HG02885 (cell line): ENCODE measurements at regions not wholly inside any gene's neighbourhood (a gene's known extent, or its start where the extent isn't known, plus 50 kb on each side); places are given as distances from the start of the nearest gene placed in this dataset.

Source experiments
- ATAC-seq: cut with Tn5 transposase; IDR thresholded peaks from one replicate; pipeline ENCODE4 v1.9.1; 2021; ENCODE audit warnings: mild to moderate bottlenecking; ENCODE audit not compliant: unreplicated experiment, poor library complexity

DNA sequence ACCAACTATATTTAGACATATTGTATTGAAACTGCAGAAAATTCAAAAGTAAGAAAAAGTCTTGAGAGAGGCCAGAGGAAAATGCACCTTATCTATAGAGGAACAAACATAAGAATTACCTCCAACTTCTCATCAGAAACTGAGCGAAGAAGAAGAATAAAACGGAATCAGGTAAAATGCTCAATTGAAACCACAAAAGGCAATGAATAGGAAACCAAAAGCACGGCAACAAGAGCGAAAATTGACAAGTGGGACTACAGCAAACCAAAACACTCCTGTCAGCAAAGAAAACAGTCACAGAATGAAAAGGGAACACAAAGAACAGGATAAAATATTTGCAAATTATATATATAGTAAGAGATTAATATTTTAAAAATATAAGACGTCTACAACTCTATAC is 61.9 kb upstream of the PARP11 start:
- ATAC-seq, result no peak

DNA sequence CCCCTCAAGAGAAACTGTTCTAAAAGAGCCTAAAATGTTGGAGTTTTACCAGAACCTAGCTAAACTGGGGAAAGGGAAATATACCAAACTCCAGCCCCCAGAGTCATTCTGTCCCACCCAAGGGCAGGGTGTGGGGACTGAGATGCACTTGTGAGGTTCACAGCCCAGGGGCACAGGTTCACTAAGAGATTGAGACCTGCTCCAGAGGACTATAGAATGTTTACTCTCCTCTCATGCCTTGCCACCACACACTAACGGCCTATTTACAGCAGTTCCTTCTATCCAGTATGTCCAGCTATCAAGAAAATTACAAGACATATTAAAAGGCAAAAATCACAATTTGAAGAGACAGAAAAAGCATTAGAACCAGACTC is 60.6 kb upstream of the PARP11 start:
- no peak for ATAC-seq

DNA sequence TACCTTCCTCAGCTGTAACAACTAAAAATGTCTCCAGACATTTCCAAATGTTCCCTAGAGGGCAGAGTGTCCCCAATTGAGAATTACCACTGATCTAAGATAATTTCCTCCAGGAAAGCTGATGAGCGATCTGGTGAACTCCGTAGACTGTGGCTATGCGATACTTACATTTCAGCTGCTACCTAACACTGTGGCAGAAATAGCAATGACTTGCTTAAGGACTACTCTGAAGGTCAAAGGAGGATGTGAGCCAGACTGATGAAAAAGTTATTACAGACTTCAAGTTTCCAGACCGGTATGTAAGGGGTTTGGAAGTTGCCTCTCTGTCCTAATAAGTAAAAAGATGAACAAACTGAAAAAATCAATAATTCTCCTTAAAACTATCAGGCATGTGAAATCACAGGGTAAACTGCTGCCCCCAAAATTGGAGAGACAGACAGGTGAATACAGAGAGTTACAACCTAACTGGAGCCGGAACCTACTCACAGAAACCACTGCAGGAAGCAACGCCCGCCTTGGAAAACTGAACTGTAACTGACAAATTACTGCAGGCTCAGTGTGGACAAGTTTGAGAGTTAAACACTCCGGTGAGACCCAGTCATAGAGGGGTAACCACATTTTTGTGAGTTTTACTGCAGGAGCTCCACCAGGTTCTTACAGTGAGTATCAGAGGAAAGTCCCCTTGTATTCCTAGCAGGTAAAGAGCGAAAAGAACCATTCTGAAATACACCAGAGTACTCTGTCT is 60.0 kb upstream of the PARP11 start:
- ATAC-seq, result no peak

DNA sequence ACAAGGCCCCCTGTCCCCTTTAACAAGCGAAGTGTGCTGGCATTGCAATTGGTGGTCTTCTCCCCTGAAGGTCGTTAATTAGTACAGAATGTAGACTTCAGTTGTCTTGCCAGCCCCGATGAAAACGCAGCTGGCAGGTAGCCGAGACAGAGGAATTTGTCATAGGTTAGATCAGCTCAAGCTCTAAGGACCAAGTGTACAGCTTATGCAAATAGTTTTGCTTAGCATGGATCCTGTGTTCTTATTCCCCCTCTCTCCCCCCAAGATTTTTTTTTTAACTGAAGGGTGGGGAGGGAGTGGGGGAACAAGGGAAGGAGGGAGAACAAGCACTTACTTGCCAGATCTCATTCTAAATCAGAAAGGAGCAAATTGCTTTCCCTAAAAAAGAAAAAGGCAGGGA is 58.6 kb upstream of the PARP11 start:
- no peak for ATAC-seq

DNA sequence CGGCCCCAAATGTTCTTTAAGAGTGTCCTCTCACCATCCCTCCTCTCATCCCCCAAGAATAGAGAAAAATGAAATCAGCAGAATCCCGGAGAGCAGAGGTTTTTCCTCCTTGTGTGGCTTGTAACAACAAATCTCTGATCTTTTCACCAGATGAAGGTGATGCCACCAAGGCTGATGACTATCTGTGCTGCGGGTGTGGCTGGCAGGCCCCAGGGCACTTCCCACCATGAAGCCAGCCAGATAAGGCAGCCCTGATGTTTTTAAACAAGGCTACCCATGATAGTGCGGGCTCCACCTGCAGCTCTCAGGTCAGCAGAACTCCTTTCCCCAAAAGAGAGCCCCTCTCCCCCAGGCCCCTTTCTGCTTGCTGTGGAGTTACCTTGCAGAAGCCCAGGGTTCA is 58.0 kb upstream of the PARP11 start:
- no peak for ATAC-seq

DNA sequence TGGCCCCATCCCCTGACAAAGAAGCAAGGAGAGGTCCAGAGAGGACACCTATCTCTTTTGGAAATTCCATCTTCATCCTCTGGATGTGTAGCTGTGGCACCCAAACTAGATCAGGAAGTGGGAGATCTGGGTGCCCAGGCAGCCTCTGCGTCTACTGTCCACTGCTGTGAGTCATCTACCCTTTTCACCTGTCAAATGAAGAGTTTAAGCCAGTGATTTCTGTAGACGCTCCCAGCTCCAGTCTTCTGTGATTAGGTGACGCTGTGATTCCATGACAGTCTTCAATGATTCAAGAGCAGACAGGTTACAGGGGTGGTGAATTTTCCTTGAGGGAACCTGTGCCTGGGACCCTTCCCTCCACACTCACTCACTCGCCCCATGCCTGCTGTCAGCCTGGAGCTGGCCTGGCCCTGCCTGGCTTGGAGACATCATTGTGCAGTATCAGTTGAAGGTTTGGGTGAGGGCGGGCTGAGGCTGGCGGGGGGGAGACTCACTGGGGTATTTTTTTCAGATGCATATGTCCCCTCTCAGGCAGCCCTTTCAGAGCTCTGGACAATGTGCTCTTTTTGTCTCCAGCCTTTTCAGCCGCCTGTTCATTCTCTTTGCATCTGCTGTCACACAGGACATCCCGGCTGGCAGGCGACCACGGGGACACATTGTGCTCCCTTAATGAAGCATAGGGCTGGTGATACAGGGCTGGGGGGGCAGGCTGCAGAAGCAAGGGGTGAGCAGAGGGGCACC is 56.8 kb upstream of the PARP11 start:
- no peak for ATAC-seq

DNA sequence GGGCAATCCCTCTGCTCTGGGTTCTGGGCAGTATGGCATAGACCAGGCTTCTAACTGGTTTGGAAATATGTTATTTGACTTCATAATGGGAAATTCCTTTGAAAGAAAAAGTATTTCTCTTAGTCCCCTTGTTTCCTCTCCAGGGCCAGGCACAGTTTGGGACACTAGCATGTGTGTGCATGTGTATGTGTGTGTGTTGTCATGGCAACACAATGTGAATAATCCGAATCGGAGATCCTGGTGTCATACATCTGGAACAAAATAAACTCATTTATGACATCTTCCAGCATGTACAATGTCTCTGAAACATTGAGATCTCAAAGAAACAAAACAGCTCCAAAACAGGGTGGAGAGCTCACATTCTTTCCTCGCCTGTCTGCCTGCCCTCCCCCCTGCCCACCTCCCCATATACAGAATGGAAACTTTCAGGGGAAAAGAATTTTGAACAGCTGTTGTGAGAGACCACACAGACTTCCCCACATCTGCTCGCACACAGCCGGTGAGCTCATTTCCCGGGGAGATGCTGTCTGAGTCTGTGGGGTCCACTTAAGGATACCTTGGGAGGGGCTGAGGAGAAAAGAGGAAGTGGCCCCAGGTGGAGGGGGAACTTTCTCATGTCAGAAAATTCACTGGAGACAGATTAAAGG is 55.5 kb upstream of the PARP11 start:
- no peak for ATAC-seq

DNA sequence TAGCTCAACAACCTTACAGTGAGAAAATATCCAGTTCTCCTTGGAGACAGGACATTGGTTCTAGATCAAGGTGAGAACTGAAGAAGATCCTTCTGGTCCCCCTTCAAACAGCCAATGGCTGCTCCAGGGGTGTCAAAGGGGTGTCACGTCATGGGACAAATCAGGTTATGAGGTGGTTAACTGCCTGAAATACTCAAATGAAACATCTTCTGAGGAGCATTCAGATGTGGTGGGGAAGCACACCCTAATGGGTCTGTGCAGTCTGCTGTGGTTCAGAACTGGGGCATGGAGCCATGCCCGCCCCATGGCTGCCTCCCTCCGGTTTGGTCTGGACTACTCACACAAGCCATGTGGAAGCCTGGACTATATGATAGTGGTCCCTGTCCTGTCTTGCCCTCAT is 52.4 kb upstream of the PARP11 start:
- ATAC-seq, result no peak

DNA sequence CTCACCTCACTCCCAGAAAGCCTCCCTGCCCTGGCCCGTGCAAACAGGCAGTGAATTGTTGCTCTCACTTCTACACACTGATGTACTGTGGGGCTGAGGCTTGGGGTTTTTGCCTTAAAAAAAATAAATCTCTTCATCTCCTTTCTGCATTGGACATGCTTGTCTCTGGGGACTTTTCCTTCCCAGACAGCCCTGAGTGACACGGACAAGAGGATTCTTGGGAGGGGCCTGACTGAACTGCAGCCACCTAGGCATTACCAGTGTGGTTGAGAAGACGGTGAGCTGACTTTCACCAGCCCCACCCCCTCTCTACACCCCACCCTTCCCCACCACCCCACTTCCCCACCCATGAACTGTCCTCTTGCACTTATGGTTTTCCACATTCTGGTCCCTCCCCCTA is 51.6 kb upstream of the PARP11 start:
- no peak for ATAC-seq

DNA sequence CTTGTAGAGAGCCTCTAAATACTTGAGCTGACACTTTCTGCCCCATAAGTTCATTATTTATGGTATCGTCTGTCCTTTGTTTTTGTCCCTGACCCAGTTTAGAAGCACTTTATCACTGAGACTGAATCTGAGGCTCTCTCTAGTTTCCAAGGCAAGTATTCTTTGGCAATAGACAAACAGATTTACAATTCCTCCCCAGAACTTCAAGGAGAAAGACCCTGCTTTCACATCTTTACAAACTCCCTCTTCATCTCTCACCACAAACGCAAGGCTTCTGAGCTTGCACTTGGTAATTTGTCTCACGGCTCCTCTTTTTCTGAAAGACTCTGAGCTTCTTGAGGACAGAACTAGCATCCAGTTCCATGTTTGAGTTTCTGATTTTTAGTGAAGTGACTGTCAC is 49.8 kb upstream of the PARP11 start:
- ATAC-seq, result no peak
